ENCODE measurements at regions not wholly inside any gene's neighbourhood (a gene's known extent, or its start where the extent isn't known, plus 50 kb on each side); places are given as distances from the start of the nearest gene placed in this dataset.
"Not testable (repeated sequence)": the region's sequence is repeated elsewhere in the genome, so short reads cannot be mapped to it uniquely, and the experiment has no call there.

- WGBS, 3 donors = 82 to 89% (median 86%) methylated on average over 1 of the region's 1 CpG
- H3K27ac ChIP-seq (ENCODE audit: low read depth, low read length) = no peak overlapping the region
Measured at GRCh38 chr3:88469216-88469615, 319.5 kb downstream of the C3orf38 start.

GRCh38 chr3:88478460-88478859 is 328.7 kb downstream of the C3orf38 start:
- no peak overlapping the region for H3K27ac ChIP-seq (ENCODE audit: low read depth, low read length)
- WGBS, 3 donors = 52 to 79% (median 71%) methylated on average over 1 of the region's 1 CpG

GRCh38 chr3:88480822-88481221 is 331.1 kb downstream of the C3orf38 start:
- WGBS, 3 donors = 52 to 63% (median 61%) methylated on average over 3 of the region's 3 CpGs
- no peak overlapping the region for H3K27ac ChIP-seq (ENCODE audit: low read depth, low read length)

GRCh38 chr3:88485001-88485400 is 335.2 kb downstream of the C3orf38 start:
- H3K27ac ChIP-seq (ENCODE audit: low read depth, low read length) = no peak overlapping the region

- WGBS, 3 donors = 85 to 91% (median 89%) methylated on average over 12 to 15 of the region's 15 CpGs
- not testable (repeated sequence) for H3K27ac ChIP-seq (ENCODE audit: low read depth, low read length)
Measured at GRCh38 chr3:88508818-88509217, 359.1 kb downstream of the C3orf38 start.

GRCh38 chr3:88509582-88509981 is 359.8 kb downstream of the C3orf38 start:
- WGBS, 3 donors = 43 to 81% (median 76%) methylated on average over 3 of the region's 3 CpGs
- H3K27ac ChIP-seq (ENCODE audit: low read depth, low read length) = no peak overlapping the region

- no peak overlapping the region for H3K27ac ChIP-seq (ENCODE audit: low read depth, low read length)
- WGBS, 3 donors = 51 to 73% (median 70%) methylated on average over 3 of the region's 3 CpGs
Measured at GRCh38 chr3:88528494-88528893, 378.7 kb downstream of the C3orf38 start.

GRCh38 chr3:88534534-88534933 is 384.8 kb downstream of the C3orf38 start:
- 62 to 68% (median 67%) methylated on average over 4 of the region's 4 CpGs for WGBS, 3 donors
- no peak overlapping the region for H3K27ac ChIP-seq (ENCODE audit: low read depth, low read length)

- no peak overlapping the region for H3K27ac ChIP-seq (ENCODE audit: low read depth, low read length)
- WGBS, 3 donors = 84 to 96% (median 91%) methylated on average over 1 of the region's 1 CpG
Measured at GRCh38 chr3:88535563-88535962, 385.8 kb downstream of the C3orf38 start.

- no peak overlapping the region for H3K27ac ChIP-seq (ENCODE audit: low read depth, low read length)
Measured at GRCh38 chr3:88542916-88543315, 393.2 kb downstream of the C3orf38 start.

- H3K27ac ChIP-seq (ENCODE audit: low read depth, low read length) = no peak overlapping the region
- 85 to 87% (median 87%) methylated on average over 3 of the region's 3 CpGs for WGBS, 3 donors
Measured at GRCh38 chr3:88572450-88572849, 422.7 kb downstream of the C3orf38 start.

- 68 to 78% (median 73%) methylated on average over 4 of the region's 4 CpGs for WGBS, 3 donors
Measured at GRCh38 chr3:88573472-88573871, 423.7 kb downstream of the C3orf38 start.

GRCh38 chr3:88574146-88574545 is 424.4 kb downstream of the C3orf38 start:
- no peak overlapping the region for H3K27ac ChIP-seq (ENCODE audit: low read depth, low read length)
- 88 to 95% (median 90%) methylated on average over 4 of the region's 4 CpGs for WGBS, 3 donors

More at GRCh38 chr3:88573472-88573871, 423.7 kb downstream of the C3orf38 start:
- no peak overlapping the region for H3K27ac ChIP-seq (ENCODE audit: low read depth, low read length)

- no peak overlapping the region for H3K27ac ChIP-seq (ENCODE audit: low read depth, low read length)
- WGBS, 3 donors = 73 to 79% (median 74%) methylated on average over 3 of the region's 3 CpGs
Measured at GRCh38 chr3:88584451-88584850, 434.7 kb downstream of the C3orf38 start.

GRCh38 chr3:88586121-88586640 is 436.4 kb downstream of the C3orf38 start:
- 92 to 94% (median 93%) methylated on average over 2 of the region's 2 CpGs for WGBS, 3 donors
- H3K27ac ChIP-seq (ENCODE audit: low read depth, low read length) = no peak overlapping the region

- no peak overlapping the region for H3K27ac ChIP-seq (ENCODE audit: low read depth, low read length)
- WGBS, 3 donors = 61 to 79% (median 74%) methylated on average over 2 of the region's 2 CpGs
Measured at GRCh38 chr3:88589138-88589537, 439.4 kb downstream of the C3orf38 start.

GRCh38 chr3:88595026-88595425 is 445.3 kb downstream of the C3orf38 start:
- WGBS, 3 donors = 24 to 55% (median 30%) methylated on average over 1 of the region's 1 CpG

GRCh38 chr3:88596451-88596850 is 446.7 kb downstream of the C3orf38 start:
- no peak overlapping the region for H3K27ac ChIP-seq (ENCODE audit: low read depth, low read length)
- 87 to 97% (median 92%) methylated on average over 1 of the region's 1 CpG for WGBS, 3 donors

More at GRCh38 chr3:88595026-88595425, 445.3 kb downstream of the C3orf38 start:
- H3K27ac ChIP-seq (ENCODE audit: low read depth, low read length) = no peak overlapping the region

GRCh38 chr3:88610820-88611219 is 461.1 kb downstream of the C3orf38 start:
- WGBS, 3 donors = 85 to 94% (median 89%) methylated on average over 5 of the region's 5 CpGs

GRCh38 chr3:88611826-88612326 is 462.1 kb downstream of the C3orf38 start:
- 8 to 49% (median 38%) methylated on average over 2 of the region's 2 CpGs for WGBS, 3 donors

More at GRCh38 chr3:88610820-88611219, 461.1 kb downstream of the C3orf38 start:
- H3K27ac ChIP-seq (ENCODE audit: low read depth, low read length) = no peak overlapping the region

GRCh38 chr3:88616413-88616812 is 466.7 kb downstream of the C3orf38 start:
- WGBS, 3 donors = 41 to 54% (median 46%) methylated on average over 1 of the region's 1 CpG

More at GRCh38 chr3:88611826-88612326, 462.1 kb downstream of the C3orf38 start:
- no peak overlapping the region for H3K27ac ChIP-seq (ENCODE audit: low read depth, low read length)

More at GRCh38 chr3:88616413-88616812, 466.7 kb downstream of the C3orf38 start:
- no peak overlapping the region for H3K27ac ChIP-seq (ENCODE audit: low read depth, low read length)

All from adipose tissue (tissue), 3 donors.